GM18505 (cell line): ENCODE measurements at regions not wholly inside any gene's neighbourhood (a gene's known extent, or its start where the extent isn't known, plus 50 kb on each side); places are given as distances from the start of the nearest gene placed in this dataset.

Experiments used
- ATAC-seq: cut with Tn5 transposase; IDR thresholded peaks from one replicate; pipeline ENCODE4 v1.9.1; 2021; ENCODE audit not compliant: unreplicated experiment
- POLR2A ChIP-seq: IDR thresholded peaks from 4 replicates; pipeline ENCODE4 v1.6.1; 2011; ENCODE audit warnings: borderline replicate concordance; ENCODE audit not compliant: insufficient read depth, insufficient read length; ENCODE audit errors: extremely low read depth

GRCh38 chr12:67155863-67156262, 113.3 kb upstream of the CAND1 start:
- ATAC-seq = no peak
- no peak for TF ChIP-seq POLR2A

GRCh38 chr12:67161322-67161918, 107.7 kb upstream of the CAND1 start:
- no peak for TF ChIP-seq POLR2A
- no peak for ATAC-seq

DNA sequence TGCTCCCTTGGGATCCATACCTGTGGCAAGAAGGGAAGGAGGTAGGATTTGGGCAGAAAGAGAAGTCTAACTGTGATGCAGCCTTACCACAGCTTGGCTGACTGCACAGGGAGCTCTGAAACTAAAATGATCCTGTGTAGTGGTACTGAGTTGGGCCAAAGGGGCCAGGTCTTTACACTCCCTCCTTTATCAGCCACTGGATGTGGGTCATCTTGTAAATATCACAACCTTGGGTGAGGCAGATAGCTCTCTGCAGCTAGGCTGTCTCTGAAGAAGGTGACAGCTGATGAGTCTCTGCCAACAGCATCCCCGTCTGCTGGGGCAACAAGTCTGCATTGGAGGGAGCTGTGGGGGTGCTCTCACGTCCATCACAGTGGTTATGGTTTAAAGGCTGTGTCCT, 95.9 kb upstream of the CAND1 start:
- no peak for ATAC-seq
- no peak for TF ChIP-seq POLR2A

- TF ChIP-seq POLR2A = no peak
- ATAC-seq = no peak
Observed at GRCh38 chr12:67182551-67182950, 86.6 kb upstream of the CAND1 start.

- no peak for TF ChIP-seq POLR2A
- no peak for ATAC-seq
Observed at GRCh38 chr12:67193704-67194103, 75.5 kb upstream of the CAND1 start.

DNA sequence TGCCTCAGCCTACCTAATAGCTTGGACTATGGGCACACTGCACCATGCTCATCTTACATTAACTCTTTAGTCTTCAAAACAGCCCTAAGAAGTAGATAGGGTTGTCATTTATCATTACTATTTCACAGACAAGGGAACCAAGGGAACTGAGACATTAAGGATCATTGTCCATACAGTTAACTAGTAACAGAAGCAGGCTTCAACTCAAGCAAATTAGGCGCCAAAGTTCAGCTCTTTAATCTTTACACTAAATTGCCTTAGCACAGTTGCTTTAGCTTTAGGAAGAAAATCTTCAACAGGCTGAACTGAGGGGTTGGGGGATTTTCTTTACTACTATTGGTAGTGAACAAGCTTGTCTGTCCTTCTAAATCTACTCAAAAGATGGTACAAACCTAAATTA, 68.8 kb upstream of the CAND1 start:
- no peak for ATAC-seq
- no peak for TF ChIP-seq POLR2A

- ATAC-seq = no peak
- no peak for TF ChIP-seq POLR2A
Observed at GRCh38 chr12:67202011-67202677, 67.0 kb upstream of the CAND1 start.

- no peak for TF ChIP-seq POLR2A
- ATAC-seq = no peak
Observed at GRCh38 chr12:67202678-67203012, 66.5 kb upstream of the CAND1 start.

GRCh38 chr12:67208281-67209067, 60.7 kb upstream of the CAND1 start:
- no peak for ATAC-seq
- no peak for TF ChIP-seq POLR2A

GRCh38 chr12:67211029-67211428, 58.1 kb upstream of the CAND1 start:
- no peak for TF ChIP-seq POLR2A
- no peak for ATAC-seq

- no peak for TF ChIP-seq POLR2A
- ATAC-seq = no peak
Observed at GRCh38 chr12:67211494-67211893, 57.7 kb upstream of the CAND1 start.

- TF ChIP-seq POLR2A = no peak
- ATAC-seq = no peak
Observed at GRCh38 chr12:67217647-67218046, 51.5 kb upstream of the CAND1 start.
